ENCODE measurements at regions not wholly inside any gene's neighbourhood (a gene's known extent, or its start where the extent isn't known, plus 50 kb on each side); places are given as distances from the start of the nearest gene placed in this dataset.

DNA sequence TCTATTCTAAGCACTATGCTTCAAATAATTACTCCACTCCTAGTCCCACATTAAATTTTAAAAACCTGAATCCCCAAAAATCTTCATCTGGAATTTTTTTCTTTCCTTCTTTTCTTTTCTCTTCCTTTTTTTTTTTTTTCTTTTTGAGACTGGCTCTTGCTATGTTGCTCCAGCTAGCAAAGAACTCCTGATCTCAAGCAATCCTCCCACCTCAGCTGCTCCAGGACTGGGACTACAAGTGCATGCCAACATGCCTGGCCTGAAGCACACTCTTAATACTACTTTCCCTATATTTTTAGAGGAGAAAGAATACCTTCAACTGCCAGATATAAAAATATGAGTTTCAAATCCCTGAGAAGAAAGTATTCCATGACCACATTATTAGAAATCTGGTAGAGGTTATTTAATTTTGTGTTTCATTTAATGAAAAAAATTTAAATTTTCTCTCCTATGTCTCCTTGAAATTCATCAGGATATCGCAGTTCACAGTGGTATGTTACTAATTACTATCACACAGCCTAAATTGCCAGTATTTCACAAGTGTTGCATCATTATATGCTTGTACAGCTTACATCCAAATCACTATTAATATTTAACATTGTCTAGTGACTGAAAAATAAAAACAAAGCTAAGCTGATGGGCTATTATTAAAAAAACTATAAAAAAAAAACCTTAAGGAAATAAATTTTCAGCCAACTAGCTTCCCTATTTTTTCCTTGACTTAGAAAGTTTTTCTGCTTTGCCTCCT is 227.8 kb downstream of the NAF1 start:
- Histone ChIP-seq H3K27ac (no peak overlapping the region), H3K9me3 (no peaks in the 10 kb centered on the region), H3K4me3 (no peak overlapping the region), H3K27me3 (ENCODE audit: insufficient read depth in 3 of 3, low read length in 2 of 3) (no peaks in the 10 kb centered on the region), H3K4me1 (no peaks in the 10 kb centered on the region), H3K36me3 (ENCODE audit: insufficient read depth in 1 of 2, low read depth in 1 of 2) (no peaks in the 10 kb centered on the region)
- no peak for ATAC-seq
- intact Hi-C loops (cut with DNase I): no loop called here
- 38 to 55% (median 43%) methylated on average over 1 of the region's 1 CpG for WGBS, 3 donors
- no peak for DNase-seq
- TF ChIP-seq, protein P1, sequence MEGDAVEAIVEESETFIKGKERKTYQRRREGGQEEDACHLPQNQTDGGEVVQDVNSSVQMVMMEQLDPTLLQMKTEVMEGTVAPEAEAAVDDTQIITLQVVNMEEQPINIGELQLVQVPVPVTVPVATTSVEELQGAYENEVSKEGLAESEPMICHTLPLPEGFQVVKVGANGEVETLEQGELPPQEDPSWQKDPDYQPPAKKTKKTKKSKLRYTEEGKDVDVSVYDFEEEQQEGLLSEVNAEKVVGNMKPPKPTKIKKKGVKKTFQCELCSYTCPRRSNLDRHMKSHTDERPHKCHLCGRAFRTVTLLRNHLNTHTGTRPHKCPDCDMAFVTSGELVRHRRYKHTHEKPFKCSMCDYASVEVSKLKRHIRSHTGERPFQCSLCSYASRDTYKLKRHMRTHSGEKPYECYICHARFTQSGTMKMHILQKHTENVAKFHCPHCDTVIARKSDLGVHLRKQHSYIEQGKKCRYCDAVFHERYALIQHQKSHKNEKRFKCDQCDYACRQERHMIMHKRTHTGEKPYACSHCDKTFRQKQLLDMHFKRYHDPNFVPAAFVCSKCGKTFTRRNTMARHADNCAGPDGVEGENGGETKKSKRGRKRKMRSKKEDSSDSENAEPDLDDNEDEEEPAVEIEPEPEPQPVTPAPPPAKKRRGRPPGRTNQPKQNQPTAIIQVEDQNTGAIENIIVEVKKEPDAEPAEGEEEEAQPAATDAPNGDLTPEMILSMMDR (IDR thresholded peaks at IDR 0.05): no peak

DNA sequence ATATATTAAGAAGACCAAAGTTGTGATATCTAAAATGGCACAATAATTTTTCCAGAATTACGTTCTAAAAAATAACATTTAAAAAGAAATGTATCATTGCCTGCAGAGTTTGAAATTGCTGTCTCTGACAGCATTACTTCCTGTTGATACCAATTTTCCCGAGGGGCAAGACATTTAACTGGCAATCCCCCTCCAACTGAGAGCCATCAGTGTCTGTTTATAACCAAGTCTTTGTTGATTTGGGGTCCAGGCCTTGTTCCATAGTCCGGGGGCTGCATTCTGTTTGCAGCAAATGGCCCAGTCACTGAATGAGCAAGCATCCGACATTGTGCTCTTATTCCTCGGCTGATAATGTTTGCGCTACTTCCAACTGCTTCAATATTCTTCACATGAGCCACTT is 231.5 kb downstream of the NAF1 start:
- ATAC-seq (no peak), DNase-seq (no peak)
- TF ChIP-seq, protein P1 (IDR thresholded peaks at IDR 0.05): no peak
- Histone ChIP-seq H3K4me1 (no peaks in the 10 kb centered on the region), H3K36me3 (ENCODE audit: insufficient read depth in 1 of 2, low read depth in 1 of 2) (no peaks in the 10 kb centered on the region), H3K27ac (no peak overlapping the region), H3K9me3 (no peaks in the 10 kb centered on the region), H3K27me3 (ENCODE audit: insufficient read depth in 3 of 3, low read length in 2 of 3) (no peaks in the 10 kb centered on the region), H3K4me3 (no peak overlapping the region)
- intact Hi-C loops (cut with DNase I): no loop called here
- 75 to 85% (median 83%) methylated on average over 6 of the region's 6 CpGs for WGBS, 3 donors

DNA sequence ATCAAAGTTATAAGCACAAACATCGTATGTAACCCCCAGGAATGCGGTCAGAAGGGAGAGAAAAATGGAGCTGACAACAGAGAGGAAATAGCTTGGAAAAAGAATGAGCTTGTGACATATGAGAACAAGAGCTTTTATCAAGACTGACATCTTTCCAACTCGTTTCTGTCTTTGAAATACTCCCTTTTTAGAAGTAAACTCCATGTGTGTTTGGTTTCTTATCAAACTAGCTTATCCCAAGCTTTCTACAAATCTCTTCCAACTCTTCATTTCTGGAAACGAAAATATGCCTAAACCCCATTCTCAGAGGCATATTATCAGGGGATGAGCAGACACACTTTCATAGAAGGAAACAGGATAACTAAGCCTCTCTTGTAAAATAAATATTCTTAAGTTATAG is 235.4 kb downstream of the NAF1 start:
- Histone ChIP-seq H3K27me3 (ENCODE audit: insufficient read depth in 3 of 3, low read length in 2 of 3) (no peaks in the 10 kb centered on the region), H3K9me3 (no peaks in the 10 kb centered on the region), H3K4me1 (no peaks in the 10 kb centered on the region), H3K27ac (no peak overlapping the region), H3K4me3 (no peak overlapping the region), H3K36me3 (ENCODE audit: insufficient read depth in 1 of 2, low read depth in 1 of 2) (no peaks in the 10 kb centered on the region)
- TF ChIP-seq, protein P1 (IDR thresholded peaks at IDR 0.05): no peak
- no peak for ATAC-seq
- WGBS, 3 donors: 52 to 63% (median 59%) methylated on average over 4 of the region's 4 CpGs
- intact Hi-C loops (cut with DNase I): no loop called here
- no peak for DNase-seq

DNA sequence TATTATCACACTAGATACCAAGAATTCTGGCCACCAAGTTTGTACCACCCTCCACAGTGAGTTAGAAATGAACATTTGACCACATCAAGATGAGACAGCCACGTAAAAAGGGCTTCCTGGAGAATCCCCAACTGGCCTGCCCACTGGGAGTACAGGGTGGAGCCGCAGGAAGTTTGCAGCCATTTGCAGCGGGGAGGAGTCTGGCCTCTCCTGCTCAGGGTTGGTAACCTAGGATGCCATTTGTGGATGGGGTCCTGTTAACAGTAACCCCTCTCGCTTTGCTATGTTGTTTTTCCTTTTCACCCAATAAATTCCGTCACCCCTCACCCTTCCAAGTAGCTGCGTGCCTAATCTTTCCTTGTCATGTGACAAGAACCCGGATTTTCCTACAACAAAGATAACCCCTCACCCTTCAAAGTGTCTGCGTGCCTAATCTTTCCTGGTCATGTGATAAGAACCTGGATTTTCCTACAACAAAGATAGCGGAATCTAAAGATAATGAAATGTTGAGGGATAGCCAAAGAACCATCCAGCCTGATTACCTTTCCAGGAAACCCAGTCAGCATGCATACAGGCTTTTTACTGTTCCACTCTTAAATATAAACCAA is 245.4 kb downstream of the NAF1 start:
- Histone ChIP-seq H3K4me1 (no peaks in the 10 kb centered on the region), H3K27me3 (ENCODE audit: insufficient read depth in 3 of 3, low read length in 2 of 3) (no peaks in the 10 kb centered on the region), H3K4me3 (no peak overlapping the region), H3K9me3 (no peaks in the 10 kb centered on the region), H3K27ac (no peak overlapping the region), H3K36me3 (ENCODE audit: insufficient read depth in 1 of 2, low read depth in 1 of 2) (no peaks in the 10 kb centered on the region)
- no peak for ATAC-seq
- DNase-seq: no peak
- TF ChIP-seq, protein P1 (IDR thresholded peaks at IDR 0.05): no peak
- intact Hi-C loops (cut with DNase I): no loop called here
- WGBS, 3 donors: 77 to 81% (median 80%) methylated on average over 9 of the region's 9 CpGs
